NCI-H510A treated with DMSO at 0.1 percent for 48 hours (cell line): ENCODE measurements at regions not wholly inside any gene's neighbourhood (a gene's known extent, or its start where the extent isn't known, plus 50 kb on each side); places are given as distances from the start of the nearest gene placed in this dataset.

Source experiments
- DNase-seq: peaks from one replicate; lab custom pipeline; 2025; lab: John Stamatoyannopoulos, UW

GRCh38 chr12:113658006-113658655 lies 186.5 kb upstream of the LHX5 start:
- no peak for DNase-seq

- DNase-seq: no peak
These were observed 184.2 kb upstream of the LHX5 start for GRCh38 chr12:113655919-113656318.

- DNase-seq: no peak
These were observed 183.8 kb upstream of the LHX5 start for GRCh38 chr12:113655479-113655878.

- DNase-seq: no peak
These were observed 180.0 kb upstream of the LHX5 start for GRCh38 chr12:113651662-113652061.

GRCh38 chr12:113650476-113650875 lies 178.8 kb upstream of the LHX5 start:
- no peak for DNase-seq

GRCh38 chr12:113649256-113649830 lies 177.7 kb upstream of the LHX5 start:
- no peak for DNase-seq

GRCh38 chr12:113647048-113647447 lies 175.4 kb upstream of the LHX5 start:
- no peak for DNase-seq

- no peak for DNase-seq
These were observed 173.9 kb upstream of the LHX5 start for GRCh38 chr12:113645603-113646002.

- DNase-seq: no peak
These were observed 173.5 kb upstream of the LHX5 start for GRCh38 chr12:113645183-113645582.

GRCh38 chr12:113643177-113643974 lies 171.7 kb upstream of the LHX5 start:
- DNase-seq: no peak

- DNase-seq: no peak
These were observed 171.0 kb upstream of the LHX5 start for GRCh38 chr12:113642672-113643071.

GRCh38 chr12:113642216-113642615 lies 170.5 kb upstream of the LHX5 start:
- no peak for DNase-seq

GRCh38 chr12:113641426-113642030 lies 169.9 kb upstream of the LHX5 start:
- no peak for DNase-seq

- no peak for DNase-seq
These were observed 169.2 kb upstream of the LHX5 start for GRCh38 chr12:113640837-113641236.

GRCh38 chr12:113639474-113639873 lies 167.8 kb upstream of the LHX5 start:
- no peak for DNase-seq

- DNase-seq: no peak
These were observed 166.7 kb upstream of the LHX5 start for GRCh38 chr12:113638460-113638775.

- no peak for DNase-seq
These were observed 163.3 kb upstream of the LHX5 start for GRCh38 chr12:113634982-113635381.

- no peak for DNase-seq
These were observed 162.8 kb upstream of the LHX5 start for GRCh38 chr12:113634474-113634873.

GRCh38 chr12:113633678-113634332 lies 162.1 kb upstream of the LHX5 start:
- no peak for DNase-seq

GRCh38 chr12:113630625-113631024 lies 159.0 kb upstream of the LHX5 start:
- no peak for DNase-seq

- no peak for DNase-seq
These were observed 153.8 kb upstream of the LHX5 start for GRCh38 chr12:113625499-113625898.

GRCh38 chr12:113622410-113622809 lies 150.7 kb upstream of the LHX5 start:
- DNase-seq: no peak
